ENCODE measurements at regions not wholly inside any gene's neighbourhood (a gene's known extent, or its start where the extent isn't known, plus 50 kb on each side); places are given as distances from the start of the nearest gene placed in this dataset.

DNA sequence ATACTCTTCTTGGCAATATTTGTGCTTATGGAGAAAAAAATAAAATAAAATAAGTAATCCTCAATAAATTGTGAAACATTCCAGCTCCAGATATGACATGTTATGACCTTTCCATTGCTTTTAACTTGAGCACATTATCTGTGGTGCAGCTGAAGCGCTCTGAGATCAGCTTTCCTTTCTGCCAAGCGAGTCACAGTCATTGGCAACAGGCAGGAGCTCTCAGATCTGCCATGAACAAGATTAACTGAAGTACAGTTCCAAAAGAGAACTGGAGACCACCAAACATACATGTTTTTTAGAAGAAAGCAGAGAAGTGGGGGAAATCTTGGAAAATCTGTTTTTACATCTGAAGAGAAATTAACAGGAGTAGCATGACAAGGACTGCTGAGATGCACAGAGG lies 89.2 kb upstream of the DSCAM start:
- no peaks in the 10 kb centered on the region for H3K9me3 ChIP-seq (ENCODE audit: control insufficient read depth, insufficient read depth, low read length)
- no peaks in the 10 kb centered on the region for H3K27me3 ChIP-seq (ENCODE audit: control insufficient read depth, insufficient read depth, low read length)
- peaks cover 22% of the 10 kb centered on the region for H3K4me1 ChIP-seq (ENCODE audit: control insufficient read depth, insufficient read depth, low read length)
- no peak overlapping the region for H3K27ac ChIP-seq (ENCODE audit: low read depth, low read length)
- no peak overlapping the region for H3K4me3 ChIP-seq (ENCODE audit: low read depth, low read length)
- no peak overlapping the region for H3K9ac ChIP-seq (ENCODE audit: low read depth, low read length)
- no peaks in the 10 kb centered on the region for H3K36me3 ChIP-seq (ENCODE audit: control insufficient read depth, insufficient read depth, low read length)

DNA sequence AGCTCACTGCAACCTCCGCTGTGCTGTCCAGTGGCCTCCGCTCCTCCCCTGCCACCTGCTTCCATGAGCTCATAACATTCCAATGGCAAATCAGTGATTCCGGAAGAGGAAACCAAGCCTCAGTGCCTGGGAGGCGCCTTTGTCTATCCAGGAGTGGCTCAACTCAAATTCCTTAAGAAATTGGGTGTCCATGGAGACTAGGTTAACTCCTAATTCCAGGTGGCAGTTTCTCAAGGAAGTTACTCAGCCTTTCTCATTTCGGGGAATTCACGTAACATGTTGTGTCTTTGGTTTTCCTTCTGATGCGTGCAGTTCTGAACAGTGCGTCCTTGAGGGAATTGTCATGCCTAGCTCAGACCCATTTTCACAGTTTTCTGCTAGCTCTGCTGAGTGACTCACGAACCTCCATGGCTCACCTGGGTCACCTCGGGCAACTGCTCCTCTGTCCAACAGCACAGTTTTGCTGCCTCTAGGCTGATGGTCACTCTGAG lies 89.9 kb upstream of the DSCAM start:
- no peaks in the 10 kb centered on the region for H3K9me3 ChIP-seq (ENCODE audit: control insufficient read depth, insufficient read depth, low read length)

DNA sequence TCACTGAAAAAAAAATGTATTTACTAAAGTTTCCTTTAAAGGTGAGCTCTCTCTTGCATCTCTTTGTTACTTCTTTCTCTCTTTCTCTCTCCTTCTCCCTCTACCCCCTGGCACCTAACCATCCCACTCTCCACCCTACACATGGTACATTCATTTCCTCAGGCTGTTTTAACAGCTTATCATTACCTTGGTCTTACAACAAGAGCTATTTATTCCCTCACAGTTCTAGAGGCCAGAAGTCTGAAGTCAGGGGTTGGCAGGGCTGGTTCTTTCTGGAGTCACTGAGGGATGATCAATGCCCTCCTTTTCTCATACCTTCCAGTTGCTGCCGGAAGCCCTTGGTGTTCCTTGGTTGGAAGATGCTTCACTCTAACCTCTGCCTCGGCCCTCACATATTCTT lies 91.1 kb upstream of the DSCAM start:
- Histone ChIP-seq H3K9me3 (ENCODE audit: control insufficient read depth, insufficient read depth, low read length) (no peaks in the 10 kb centered on the region), H3K4me1 (ENCODE audit: control insufficient read depth, insufficient read depth, low read length) (peaks cover 22% of the 10 kb centered on the region), H3K27me3 (ENCODE audit: control insufficient read depth, insufficient read depth, low read length) (no peaks in the 10 kb centered on the region), H3K27ac (ENCODE audit: low read depth, low read length) (no peak overlapping the region), H3K4me3 (ENCODE audit: low read depth, low read length) (no peak overlapping the region), H3K9ac (ENCODE audit: low read depth, low read length) (no peak overlapping the region), H3K36me3 (ENCODE audit: control insufficient read depth, insufficient read depth, low read length) (no peaks in the 10 kb centered on the region)

More for the DNA sequence above, 89.9 kb upstream of the DSCAM start:
- H3K4me3 ChIP-seq (ENCODE audit: low read depth, low read length) = no peak overlapping the region
- H3K36me3 ChIP-seq (ENCODE audit: control insufficient read depth, insufficient read depth, low read length) = no peaks in the 10 kb centered on the region
- H3K4me1 ChIP-seq (ENCODE audit: control insufficient read depth, insufficient read depth, low read length) = peaks cover 22% of the 10 kb centered on the region
- H3K27me3 ChIP-seq (ENCODE audit: control insufficient read depth, insufficient read depth, low read length) = no peaks in the 10 kb centered on the region
- no peak overlapping the region for H3K27ac ChIP-seq (ENCODE audit: low read depth, low read length)
- no peak overlapping the region for H3K9ac ChIP-seq (ENCODE audit: low read depth, low read length)

DNA sequence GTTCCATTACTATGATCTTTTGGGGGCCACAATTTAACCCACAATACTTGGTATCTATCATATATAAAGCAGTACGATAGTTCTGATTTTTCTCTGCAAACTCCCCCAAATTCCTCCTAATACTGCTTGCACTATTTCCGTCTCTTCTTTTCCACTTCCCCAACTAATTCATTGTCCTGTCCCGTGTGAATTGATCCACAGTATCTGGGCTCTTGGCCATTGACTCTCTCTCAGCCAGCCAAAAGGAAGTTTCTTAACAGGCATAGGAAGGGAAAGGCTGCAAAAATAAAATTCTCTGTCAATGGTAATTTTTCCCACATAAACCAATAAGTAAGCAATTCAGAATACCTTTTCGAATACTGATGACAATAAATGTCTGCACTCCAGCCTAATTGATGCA lies 91.7 kb upstream of the DSCAM start:
- H3K4me3 ChIP-seq (ENCODE audit: low read depth, low read length) = no peak overlapping the region
- H3K9me3 ChIP-seq (ENCODE audit: control insufficient read depth, insufficient read depth, low read length) = no peaks in the 10 kb centered on the region
- no peaks in the 10 kb centered on the region for H3K27me3 ChIP-seq (ENCODE audit: control insufficient read depth, insufficient read depth, low read length)
- no peak overlapping the region for H3K9ac ChIP-seq (ENCODE audit: low read depth, low read length)
- H3K27ac ChIP-seq (ENCODE audit: low read depth, low read length) = no peak overlapping the region
- H3K36me3 ChIP-seq (ENCODE audit: control insufficient read depth, insufficient read depth, low read length) = no peaks in the 10 kb centered on the region
- H3K4me1 ChIP-seq (ENCODE audit: control insufficient read depth, insufficient read depth, low read length) = peaks cover 22% of the 10 kb centered on the region

DNA sequence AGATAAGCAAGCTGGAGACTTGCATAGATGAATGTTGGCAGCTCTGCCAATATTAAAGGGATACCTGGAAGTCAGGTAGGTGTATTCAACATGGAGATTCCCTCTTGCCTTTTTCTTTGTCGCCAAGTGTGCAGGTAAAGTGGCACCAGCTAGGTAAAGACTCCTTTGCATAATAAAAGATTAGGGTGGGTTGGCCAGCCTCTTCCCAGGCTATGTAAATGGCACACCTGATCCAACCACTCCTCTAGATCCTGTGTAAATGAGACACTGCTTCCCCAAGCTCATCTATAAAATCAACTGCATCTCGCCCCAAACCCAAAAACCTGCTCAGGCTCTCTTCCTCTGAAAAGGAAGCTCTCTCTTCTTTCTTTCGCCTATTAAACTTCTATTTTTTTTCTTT lies 100.8 kb upstream of the DSCAM start:
- Histone ChIP-seq H3K4me1 (ENCODE audit: control insufficient read depth, insufficient read depth, low read length) (peaks cover 8% of the 10 kb centered on the region), H3K9ac (ENCODE audit: low read depth, low read length) (no peak overlapping the region), H3K27ac (ENCODE audit: low read depth, low read length) (no peak overlapping the region), H3K4me3 (ENCODE audit: low read depth, low read length) (no peak overlapping the region), H3K36me3 (ENCODE audit: control insufficient read depth, insufficient read depth, low read length) (no peaks in the 10 kb centered on the region), H3K27me3 (ENCODE audit: control insufficient read depth, insufficient read depth, low read length) (no peaks in the 10 kb centered on the region), H3K9me3 (ENCODE audit: control insufficient read depth, insufficient read depth, low read length) (no peaks in the 10 kb centered on the region)

DNA sequence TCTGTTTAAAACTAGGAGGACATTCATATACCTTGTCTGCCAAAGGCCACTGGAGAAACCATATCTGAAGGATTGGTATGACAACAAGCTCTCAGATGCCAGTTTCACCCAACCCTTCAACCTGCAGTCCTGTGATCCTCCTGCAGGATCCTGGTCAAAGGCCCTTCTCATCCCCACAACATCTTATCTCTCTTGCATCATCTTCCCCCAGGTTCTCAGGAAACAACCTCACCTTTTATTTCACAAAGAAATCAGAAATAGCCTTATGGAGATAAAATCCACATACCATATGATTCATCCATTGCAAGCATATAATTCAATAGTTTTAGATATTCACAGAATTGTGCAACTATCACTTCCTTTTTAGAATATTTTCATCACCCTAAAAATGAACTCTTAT lies 104.0 kb upstream of the DSCAM start:
- H3K4me1 ChIP-seq (ENCODE audit: control insufficient read depth, insufficient read depth, low read length) = peaks cover 8% of the 10 kb centered on the region
- no peaks in the 10 kb centered on the region for H3K36me3 ChIP-seq (ENCODE audit: control insufficient read depth, insufficient read depth, low read length)
- no peaks in the 10 kb centered on the region for H3K27me3 ChIP-seq (ENCODE audit: control insufficient read depth, insufficient read depth, low read length)
- H3K9me3 ChIP-seq (ENCODE audit: control insufficient read depth, insufficient read depth, low read length) = no peaks in the 10 kb centered on the region; the same call in 1 of the 2 replicates
- no peak overlapping the region for H3K27ac ChIP-seq (ENCODE audit: low read depth, low read length)
- H3K4me3 ChIP-seq (ENCODE audit: low read depth, low read length) = no peak overlapping the region
- no peak overlapping the region for H3K9ac ChIP-seq (ENCODE audit: low read depth, low read length)

DNA sequence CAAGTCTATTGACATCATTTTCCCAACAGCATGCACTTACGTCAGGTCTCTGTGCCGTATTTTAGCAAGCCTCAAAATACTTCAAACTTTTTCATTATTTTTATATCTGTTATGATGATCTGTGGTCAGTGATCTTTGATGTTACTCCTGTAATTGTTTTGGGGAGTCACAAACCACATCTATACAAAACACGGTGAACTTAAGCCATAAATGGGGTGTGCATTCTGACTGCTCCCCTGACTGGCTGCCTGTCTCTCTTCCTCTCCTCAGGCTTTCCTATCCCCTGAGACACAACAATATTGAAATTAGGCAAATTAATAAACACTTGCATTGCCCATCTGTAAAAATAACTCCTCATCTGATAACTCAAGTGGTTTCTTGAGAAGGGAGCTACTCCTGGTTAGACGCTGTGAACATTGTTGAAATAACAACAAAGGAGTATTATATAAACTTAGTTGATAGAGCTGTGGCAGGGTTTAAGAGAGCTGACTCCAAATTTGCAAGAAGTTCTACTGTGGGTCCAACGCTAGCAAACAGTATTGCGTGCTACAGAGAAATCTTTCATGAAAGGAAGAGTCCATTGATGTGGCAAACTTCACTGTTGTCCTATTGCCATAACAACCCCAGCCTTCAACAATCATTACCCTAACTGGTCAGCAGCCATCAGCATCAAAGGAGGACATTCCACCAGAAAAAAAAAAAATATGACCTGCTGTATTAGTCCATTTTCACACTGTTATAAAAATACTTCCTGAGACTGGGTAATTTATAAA lies 105.8 kb upstream of the DSCAM start:
- H3K36me3 ChIP-seq (ENCODE audit: control insufficient read depth, insufficient read depth, low read length) = no peaks in the 10 kb centered on the region
- H3K9ac ChIP-seq (ENCODE audit: low read depth, low read length) = no peak overlapping the region
- H3K4me1 ChIP-seq (ENCODE audit: control insufficient read depth, insufficient read depth, low read length) = peaks cover 2% of the 10 kb centered on the region
- no peak overlapping the region for H3K27ac ChIP-seq (ENCODE audit: low read depth, low read length)
- H3K9me3 ChIP-seq (ENCODE audit: control insufficient read depth, insufficient read depth, low read length) = no peaks in the 10 kb centered on the region; the same call in 1 of the 2 replicates
- no peaks in the 10 kb centered on the region for H3K27me3 ChIP-seq (ENCODE audit: control insufficient read depth, insufficient read depth, low read length)
- no peak overlapping the region for H3K4me3 ChIP-seq (ENCODE audit: low read depth, low read length)

DNA sequence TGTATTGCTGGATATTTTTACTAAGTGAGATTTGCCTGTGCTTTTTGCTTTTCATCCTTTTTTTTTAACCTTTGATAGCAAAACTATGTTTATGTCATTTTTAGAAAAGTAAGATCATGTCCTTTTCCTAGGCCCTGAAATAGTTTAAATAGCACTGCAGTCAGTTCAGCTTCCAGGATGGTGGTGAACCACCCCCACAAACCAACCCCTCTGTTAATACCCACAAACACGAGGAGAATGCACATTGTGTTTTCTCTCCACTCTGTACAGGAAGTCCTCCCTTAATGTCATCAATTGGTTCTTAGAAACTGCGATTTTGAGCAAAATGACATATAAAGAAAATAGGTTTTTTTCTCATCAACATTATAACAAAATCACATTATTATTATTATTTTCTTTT lies 117.7 kb upstream of the DSCAM start:
- Histone ChIP-seq H3K36me3 (ENCODE audit: control insufficient read depth, insufficient read depth, low read length) (no peaks in the 10 kb centered on the region), H3K4me3 (ENCODE audit: low read depth, low read length) (no peak overlapping the region), H3K9me3 (ENCODE audit: control insufficient read depth, insufficient read depth, low read length) (no peaks in the 10 kb centered on the region), H3K9ac (ENCODE audit: low read depth, low read length) (no peak overlapping the region), H3K27ac (ENCODE audit: low read depth, low read length) (no peak overlapping the region), H3K4me1 (ENCODE audit: control insufficient read depth, insufficient read depth, low read length) (peaks cover 14% of the 10 kb centered on the region), H3K27me3 (ENCODE audit: control insufficient read depth, insufficient read depth, low read length) (no peaks in the 10 kb centered on the region)

DNA sequence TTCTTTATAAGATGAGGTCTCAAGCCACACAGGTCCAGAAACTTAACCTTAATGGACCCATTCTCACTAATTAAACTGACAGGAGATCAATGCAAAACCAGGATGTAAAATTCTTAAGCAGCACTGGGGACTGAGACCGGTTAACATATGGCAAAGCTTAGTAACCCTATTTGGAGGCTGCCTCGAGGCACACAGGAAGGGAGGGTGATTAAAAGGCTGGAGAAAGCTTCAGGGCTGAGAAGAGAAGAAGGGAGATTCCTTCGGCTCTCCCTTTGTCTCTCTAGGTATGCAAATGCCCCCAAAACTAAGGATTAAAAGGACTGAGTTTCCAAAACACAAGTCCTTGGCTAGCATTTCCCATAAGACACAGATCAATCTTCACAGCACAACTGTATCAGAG lies 120.8 kb upstream of the DSCAM start:
- Histone ChIP-seq H3K4me1 (ENCODE audit: control insufficient read depth, insufficient read depth, low read length) (peaks cover 14% of the 10 kb centered on the region), H3K9ac (ENCODE audit: low read depth, low read length) (no peak overlapping the region), H3K27ac (ENCODE audit: low read depth, low read length) (no peak overlapping the region), H3K9me3 (ENCODE audit: control insufficient read depth, insufficient read depth, low read length) (no peaks in the 10 kb centered on the region), H3K4me3 (ENCODE audit: low read depth, low read length) (no peak overlapping the region), H3K36me3 (ENCODE audit: control insufficient read depth, insufficient read depth, low read length) (no peaks in the 10 kb centered on the region), H3K27me3 (ENCODE audit: control insufficient read depth, insufficient read depth, low read length) (no peaks in the 10 kb centered on the region)

DNA sequence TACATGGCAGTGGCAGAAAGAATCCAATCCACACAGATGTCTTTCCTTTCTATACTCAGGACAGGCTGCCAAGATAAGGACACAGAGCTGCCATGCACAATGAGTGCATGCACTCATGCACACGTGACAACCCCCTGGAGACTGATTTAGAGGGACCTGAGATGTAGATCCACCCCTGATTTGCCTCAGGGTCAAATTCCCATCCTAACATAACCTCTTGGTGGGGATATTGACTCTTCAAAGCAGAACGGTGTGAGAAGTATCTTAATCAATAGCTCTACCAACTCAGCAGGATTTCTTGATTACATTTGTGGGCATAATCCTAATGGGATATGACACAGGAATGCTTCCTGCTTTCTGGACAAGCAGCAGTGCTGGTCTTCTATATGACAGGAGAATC lies 125.2 kb upstream of the DSCAM start:
- no peaks in the 10 kb centered on the region for H3K36me3 ChIP-seq (ENCODE audit: control insufficient read depth, insufficient read depth, low read length)

DNA sequence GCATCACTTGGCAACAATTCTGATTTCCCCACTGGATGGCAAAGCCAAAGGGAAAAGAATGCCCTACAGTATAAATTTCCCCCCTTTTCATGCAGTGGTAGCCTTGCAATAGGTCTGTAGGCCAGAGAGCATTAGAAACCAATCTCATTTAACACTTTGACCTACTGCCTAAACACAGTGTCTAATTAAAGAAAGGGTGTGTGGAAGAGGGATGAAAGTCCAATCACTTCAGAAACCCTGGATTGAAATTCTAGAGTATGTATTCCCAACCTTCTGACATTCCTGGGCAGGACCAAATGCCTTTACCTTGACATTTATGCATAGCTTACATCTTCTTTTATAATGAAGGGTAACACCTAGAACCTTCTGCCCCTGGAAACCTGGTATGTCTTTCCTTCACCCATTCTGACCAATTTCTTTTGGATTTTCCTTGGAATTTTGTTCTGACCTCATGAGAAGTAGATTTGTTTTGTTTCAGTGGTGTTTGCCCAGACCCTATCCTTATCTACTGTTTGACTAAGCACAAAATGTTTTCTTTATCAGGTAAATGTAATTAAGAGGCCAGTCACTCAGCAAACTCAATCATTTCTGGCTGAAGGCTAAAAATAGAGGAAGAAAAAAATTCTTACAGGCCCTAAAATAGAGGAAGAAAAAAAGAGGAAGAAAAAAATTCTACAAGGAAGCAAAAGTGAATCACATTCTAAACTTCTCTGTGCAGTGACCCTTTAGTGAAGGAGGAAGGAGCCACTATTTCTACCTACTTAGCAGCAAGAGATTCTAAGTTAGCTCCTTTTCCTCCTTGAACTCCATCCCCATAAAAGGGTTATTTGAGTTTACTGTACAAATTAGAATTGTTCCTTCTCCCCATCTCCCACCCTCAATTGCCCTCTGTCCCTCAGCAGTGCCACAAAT lies 129.5 kb upstream of the DSCAM start:
- no peaks in the 10 kb centered on the region for H3K27me3 ChIP-seq (ENCODE audit: control insufficient read depth, insufficient read depth, low read length)
- H3K4me3 ChIP-seq (ENCODE audit: low read depth, low read length) = no peak overlapping the region
- H3K27ac ChIP-seq (ENCODE audit: low read depth, low read length) = peak overlapping the region; percentile 23
- H3K9ac ChIP-seq (ENCODE audit: low read depth, low read length) = no peak overlapping the region
- no peaks in the 10 kb centered on the region for H3K4me1 ChIP-seq (ENCODE audit: control insufficient read depth, insufficient read depth, low read length)
- H3K9me3 ChIP-seq (ENCODE audit: control insufficient read depth, insufficient read depth, low read length) = peaks cover 8% of the 10 kb centered on the region
- H3K36me3 ChIP-seq (ENCODE audit: control insufficient read depth, insufficient read depth, low read length) = no peaks in the 10 kb centered on the region

More for the DNA sequence above, 125.2 kb upstream of the DSCAM start:
- peaks cover 11% of the 10 kb centered on the region for H3K4me1 ChIP-seq (ENCODE audit: control insufficient read depth, insufficient read depth, low read length)
- H3K4me3 ChIP-seq (ENCODE audit: low read depth, low read length) = no peak overlapping the region
- H3K9ac ChIP-seq (ENCODE audit: low read depth, low read length) = no peak overlapping the region
- H3K27me3 ChIP-seq (ENCODE audit: control insufficient read depth, insufficient read depth, low read length) = no peaks in the 10 kb centered on the region
- H3K27ac ChIP-seq (ENCODE audit: low read depth, low read length) = no peak overlapping the region
- no peaks in the 10 kb centered on the region for H3K9me3 ChIP-seq (ENCODE audit: control insufficient read depth, insufficient read depth, low read length)
